Left lung (tissue), 4 donors: ENCODE measurements at regions not wholly inside any gene's neighbourhood (a gene's known extent, or its start where the extent isn't known, plus 50 kb on each side); places are given as distances from the start of the nearest gene placed in this dataset.

Experiments
- ATAC-seq: fragments of 200-7000 bp; cut with Tn5 transposase; one replicate; pipeline ENCODE4 v1.9.1; 2020; ENCODE audit warnings: moderate library complexity
- DNase-seq, 4 donors: peaks; one replicate each; pipeline ENCODE4 v3.0.0-alpha.2; 2013 to 2020
- H3K27ac ChIP-seq, 2 donors: fragments of 200-600 bp; sonication (generic) in 1 of 2; one replicate each; pipeline versions ENCODE4 v1.5.0 to v1.8.0; 2020 to 2021
- H3K27me3 ChIP-seq, 2 donors: fragments of 200-600 bp; sonication (generic) in 1 of 2; one replicate each; pipeline versions ENCODE4 v1.5.0 to v1.8.0; 2020 to 2021
- H3K36me3 ChIP-seq, 2 donors: fragments of 200-600 bp; sonication (generic) in 1 of 2; one replicate each; pipeline versions ENCODE4 v1.5.0 to v1.8.0; 2020 to 2021
- H3K4me1 ChIP-seq, 2 donors: fragments of 200-600 bp; one replicate each; pipeline ENCODE4 v1.8.0; 2021
- H3K4me3 ChIP-seq, 2 donors: fragments of 200-600 bp; sonication (generic) in 1 of 2; one replicate each; pipeline versions ENCODE4 v1.5.0 to v1.8.0; 2020 to 2021; ENCODE audit warnings: mild to moderate bottlenecking in 1 of 2
- H3K9me3 ChIP-seq, 2 donors: fragments of 200-600 bp; sonication (generic) in 1 of 2; one replicate each; pipeline versions ENCODE4 v1.5.0 to v1.8.0; 2020 to 2021
- CTCF ChIP-seq, 2 donors: fragments of 200-600 bp; sonication (generic) in 1 of 2; IDR thresholded peaks; one replicate each; pipeline versions ENCODE4 v1.5.0 to v1.8.0; 2021; ENCODE audit warnings: antibody characterized with exemption in 2 of 2
- intact Hi-C, 2 donors: fragments of 100-400 bp; cut with DNase I; formaldehyde crosslinking; loops; one replicate each; pipeline versions ENCODE4 v1.11.2 to v1.14.2; 2022
- donor health status: DM: no; HTN: yes; CAD: no.
- donor health status: DM: no; HTN: no; CAD: no.

- no peak for ATAC-seq
- no peaks in the 10 kb centered on the region for H3K36me3 ChIP-seq
- no peak overlapping the region for H3K27ac ChIP-seq
- H3K4me1 ChIP-seq = peaks cover 10 to 14% of the 10 kb centered on the region in 2 donors
- DNase-seq = no peak
- peak overlapping the region; percentile 39 to 48 for H3K4me3 ChIP-seq
- TF ChIP-seq CTCF (IDR thresholded peaks at IDR 0.05) = peak in 1 of 2 donors; percentile 14
- intact Hi-C loops = no loop called here
- no peaks in the 10 kb centered on the region for H3K9me3 ChIP-seq
- H3K27me3 ChIP-seq = peaks cover 19 to 69% of the 10 kb centered on the region in 2 donors
These were observed 133.5 kb upstream of the DPYD start for GRCh38 chr1:98054367-98054701.

GRCh38 chr1:98053471-98054366, 132.9 kb upstream of the DPYD start:
- peaks cover 25 to 75% of the 10 kb centered on the region in 2 donors for H3K27me3 ChIP-seq

GRCh38 chr1:98051065-98051675, 130.3 kb upstream of the DPYD start:
- peak; percentile 37 for ATAC-seq
- Histone ChIP-seq H3K27me3 (peaks cover 37 to 97% of the 10 kb centered on the region in 2 donors), H3K27ac (no peak overlapping the region), H3K4me1 (peaks cover 16% of the 10 kb centered on the region in 2 donors), H3K4me3 (no peak overlapping the region), H3K9me3 (no peaks in the 10 kb centered on the region), H3K36me3 (no peaks in the 10 kb centered on the region)
- intact Hi-C loops = no loop called here
- peak; percentile 85 to 86 for TF ChIP-seq CTCF (IDR thresholded peaks at IDR 0.05)
- DNase-seq = peak in 3 of 4 donors; percentile 57 to 76 (median 61)

More at GRCh38 chr1:98053471-98054366, 132.9 kb upstream of the DPYD start:
- ATAC-seq (peak; percentile 99), DNase-seq (peak; percentile 59 to 94 (median 70))
- H3K27ac ChIP-seq = no peak overlapping the region
- peak; percentile 95 for TF ChIP-seq CTCF (IDR thresholded peaks at IDR 0.05)
- H3K9me3 ChIP-seq = no peaks in the 10 kb centered on the region
- intact Hi-C loops = no loop called here
- peak overlapping the region; percentile 39 to 48 for H3K4me3 ChIP-seq
- H3K36me3 ChIP-seq = no peaks in the 10 kb centered on the region
- peaks cover 11 to 14% of the 10 kb centered on the region in 2 donors for H3K4me1 ChIP-seq

GRCh38 chr1:98049370-98050135, 128.7 kb upstream of the DPYD start:
- peak in 1 of 4 donors; percentile 66 for DNase-seq
- intact Hi-C loops = no loop called here
- peaks cover 51 to 97% of the 10 kb centered on the region in 2 donors for H3K27me3 ChIP-seq

More at GRCh38 chr1:98049370-98050135, 128.7 kb upstream of the DPYD start:
- no peak overlapping the region for H3K27ac ChIP-seq
- no peaks in the 10 kb centered on the region for H3K9me3 ChIP-seq
- H3K4me3 ChIP-seq = no peak overlapping the region
- ATAC-seq = no peak
- no peaks in the 10 kb centered on the region for H3K36me3 ChIP-seq
- H3K4me1 ChIP-seq = peaks cover 30 to 32% of the 10 kb centered on the region in 2 donors
- no peak for TF ChIP-seq CTCF (IDR thresholded peaks at IDR 0.05)
